ENCODE measurements at regions not wholly inside any gene's neighbourhood (a gene's known extent, or its start where the extent isn't known, plus 50 kb on each side); places are given as distances from the start of the nearest gene placed in this dataset.

DNA sequence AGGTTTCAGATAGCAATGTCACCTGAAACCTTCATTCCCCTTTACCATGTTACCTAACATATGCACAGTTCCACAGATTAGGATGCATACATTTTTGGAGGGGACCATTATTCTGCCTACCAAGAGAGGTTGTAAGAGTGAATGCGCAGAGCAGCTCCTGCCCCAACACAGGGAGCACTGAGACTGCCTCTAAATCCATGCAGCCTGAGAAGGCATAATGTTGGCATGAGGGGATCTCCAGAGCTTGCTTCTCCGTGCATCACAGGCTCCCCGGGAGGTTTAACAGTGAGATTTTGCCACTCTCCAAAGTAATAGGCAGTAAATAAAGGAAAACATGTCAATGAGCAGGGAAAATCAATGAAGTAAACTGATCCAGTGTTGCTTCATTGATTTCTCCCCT is 410.8 kb downstream of the PCDH7 start:
- intact Hi-C loops (cut with micrococcal nuclease) = no loop called here
- Histone ChIP-seq H3K27me3 (ENCODE audit: control insufficient read depth in 2 of 2, insufficient read depth in 2 of 2, low read length in 2 of 2) (no peaks in the 10 kb centered on the region), H3K4me3 (replicated peaks in 1 of 3; ENCODE audit: low read depth in 2 of 3, low read length in 3 of 3) (no peak overlapping the region), H3K27ac (ENCODE audit: low read depth in 1 of 2, low read length in 2 of 2) (no peak overlapping the region), H3K4me2 (replicated peaks; ENCODE audit: extremely low read depth, low read length, poor library complexity, severe bottlenecking) (no peak overlapping the region), H3K9ac (ENCODE audit: insufficient read depth, low read length, poor library complexity, severe bottlenecking) (no peak overlapping the region), H3K36me3 (replicated peaks in 1 of 2; ENCODE audit: control insufficient read depth in 1 of 2, insufficient read depth in 2 of 2, low read length in 2 of 2) (no peaks in the 10 kb centered on the region), H4K20me1 (ENCODE audit: insufficient read depth, low read length) (no peaks in the 10 kb centered on the region), H3K79me2 (ENCODE audit: insufficient read depth, low read length) (no peaks in the 10 kb centered on the region), H2AFZ (ENCODE audit: insufficient read depth, low read depth, low read length, poor library complexity, severe bottlenecking) (no peak overlapping the region), H3K4me1 (ENCODE audit: control insufficient read depth in 1 of 2, insufficient read depth in 2 of 2, low read length in 2 of 2) (no peaks in the 10 kb centered on the region), H3K9me3 (replicated peaks in 1 of 2; ENCODE audit: control insufficient read depth in 1 of 2, insufficient read depth in 1 of 2, low read length in 2 of 2) (no peaks in the 10 kb centered on the region)
- DNase-seq = no peak
- no peaks in the 10 kb centered on the region for H3K36me3 Mint-ChIP-seq
- 60% methylated on average over 1 of the region's 3 CpGs for WGBS (ENCODE audit: insufficient coverage)
- H3K4me1 Mint-ChIP-seq = no peaks in the 10 kb centered on the region
- H3K4me3 Mint-ChIP-seq = no peak overlapping the region
- H3K27ac Mint-ChIP-seq = no peak overlapping the region
- TF ChIP-seq, protein P1, sequence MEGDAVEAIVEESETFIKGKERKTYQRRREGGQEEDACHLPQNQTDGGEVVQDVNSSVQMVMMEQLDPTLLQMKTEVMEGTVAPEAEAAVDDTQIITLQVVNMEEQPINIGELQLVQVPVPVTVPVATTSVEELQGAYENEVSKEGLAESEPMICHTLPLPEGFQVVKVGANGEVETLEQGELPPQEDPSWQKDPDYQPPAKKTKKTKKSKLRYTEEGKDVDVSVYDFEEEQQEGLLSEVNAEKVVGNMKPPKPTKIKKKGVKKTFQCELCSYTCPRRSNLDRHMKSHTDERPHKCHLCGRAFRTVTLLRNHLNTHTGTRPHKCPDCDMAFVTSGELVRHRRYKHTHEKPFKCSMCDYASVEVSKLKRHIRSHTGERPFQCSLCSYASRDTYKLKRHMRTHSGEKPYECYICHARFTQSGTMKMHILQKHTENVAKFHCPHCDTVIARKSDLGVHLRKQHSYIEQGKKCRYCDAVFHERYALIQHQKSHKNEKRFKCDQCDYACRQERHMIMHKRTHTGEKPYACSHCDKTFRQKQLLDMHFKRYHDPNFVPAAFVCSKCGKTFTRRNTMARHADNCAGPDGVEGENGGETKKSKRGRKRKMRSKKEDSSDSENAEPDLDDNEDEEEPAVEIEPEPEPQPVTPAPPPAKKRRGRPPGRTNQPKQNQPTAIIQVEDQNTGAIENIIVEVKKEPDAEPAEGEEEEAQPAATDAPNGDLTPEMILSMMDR (IDR thresholded peaks at IDR 0.05) = no peak
- H3K9me3 Mint-ChIP-seq = peaks cover 0 to 2% (median 0%) of the 10 kb centered on the region in 7 donors
- H3K27me3 Mint-ChIP-seq (ENCODE audit: low read depth in 3 of 3) = peaks cover 0 to 1% (median 0%) of the 10 kb centered on the region in 3 donors

DNA sequence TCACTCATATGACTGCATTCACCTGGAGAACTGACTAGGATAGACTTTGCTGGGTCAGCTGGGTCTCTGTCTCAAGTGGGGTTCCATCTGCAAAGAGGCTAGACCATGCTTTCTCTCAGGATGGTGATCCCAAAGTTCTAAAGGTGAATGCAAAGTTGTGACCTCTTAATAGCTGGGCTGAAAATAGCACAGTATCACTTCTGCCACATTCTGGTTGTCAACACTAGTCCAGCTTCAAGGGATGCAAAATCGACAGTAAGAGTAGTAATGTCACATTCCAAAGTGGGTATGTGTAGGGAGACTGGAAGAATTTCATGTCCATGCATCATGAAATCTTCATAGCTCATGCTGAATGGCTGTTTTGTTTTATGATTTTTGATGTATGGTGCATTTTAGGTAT is 414.6 kb downstream of the PCDH7 start:
- Mint-ChIP-seq H3K9me3 (peaks cover 0 to 2% (median 0%) of the 10 kb centered on the region in 7 donors), H3K36me3 (no peaks in the 10 kb centered on the region), H3K4me1 (no peaks in the 10 kb centered on the region), H3K27ac (no peak overlapping the region), H3K27me3 (ENCODE audit: low read depth in 3 of 3) (peaks cover 0 to 1% (median 0%) of the 10 kb centered on the region in 3 donors), H3K4me3 (no peak overlapping the region)
- no peak for DNase-seq
- H3K27me3 ChIP-seq (ENCODE audit: control insufficient read depth in 2 of 2, insufficient read depth in 2 of 2, low read length in 2 of 2) = no peaks in the 10 kb centered on the region
- H3K9ac ChIP-seq (ENCODE audit: insufficient read depth, low read length, poor library complexity, severe bottlenecking) = no peak overlapping the region
- no peaks in the 10 kb centered on the region for H3K4me1 ChIP-seq (ENCODE audit: control insufficient read depth in 1 of 2, insufficient read depth in 2 of 2, low read length in 2 of 2)
- no peaks in the 10 kb centered on the region for H3K79me2 ChIP-seq (ENCODE audit: insufficient read depth, low read length)
- TF ChIP-seq, protein P1 (IDR thresholded peaks at IDR 0.05) = no peak
- H3K36me3 ChIP-seq (replicated peaks in 1 of 2; ENCODE audit: control insufficient read depth in 1 of 2, insufficient read depth in 2 of 2, low read length in 2 of 2) = no peaks in the 10 kb centered on the region
- no peak overlapping the region for H3K4me2 ChIP-seq (replicated peaks; ENCODE audit: extremely low read depth, low read length, poor library complexity, severe bottlenecking)
- H2AFZ ChIP-seq (ENCODE audit: insufficient read depth, low read depth, low read length, poor library complexity, severe bottlenecking) = no peak overlapping the region
- no peaks in the 10 kb centered on the region for H4K20me1 ChIP-seq (ENCODE audit: insufficient read depth, low read length)
- H3K9me3 ChIP-seq (replicated peaks in 1 of 2; ENCODE audit: control insufficient read depth in 1 of 2, insufficient read depth in 1 of 2, low read length in 2 of 2) = no peaks in the 10 kb centered on the region
- no peak overlapping the region for H3K27ac ChIP-seq (ENCODE audit: low read depth in 1 of 2, low read length in 2 of 2)
- 80% methylated on average over 1 of the region's 1 CpG for WGBS (ENCODE audit: insufficient coverage)
- intact Hi-C loops (cut with micrococcal nuclease) = no loop called here
- H3K4me3 ChIP-seq (replicated peaks in 1 of 3; ENCODE audit: low read depth in 2 of 3, low read length in 3 of 3) = no peak overlapping the region
